Right lung (tissue), 2 donors: ENCODE measurements at regions not wholly inside any gene's neighbourhood (a gene's known extent, or its start where the extent isn't known, plus 50 kb on each side); places are given as distances from the start of the nearest gene placed in this dataset.

Experiments
- DNase-seq, 2 donors: peaks; one replicate each; pipeline ENCODE4 v3.0.0-alpha.2; 2013

DNA sequence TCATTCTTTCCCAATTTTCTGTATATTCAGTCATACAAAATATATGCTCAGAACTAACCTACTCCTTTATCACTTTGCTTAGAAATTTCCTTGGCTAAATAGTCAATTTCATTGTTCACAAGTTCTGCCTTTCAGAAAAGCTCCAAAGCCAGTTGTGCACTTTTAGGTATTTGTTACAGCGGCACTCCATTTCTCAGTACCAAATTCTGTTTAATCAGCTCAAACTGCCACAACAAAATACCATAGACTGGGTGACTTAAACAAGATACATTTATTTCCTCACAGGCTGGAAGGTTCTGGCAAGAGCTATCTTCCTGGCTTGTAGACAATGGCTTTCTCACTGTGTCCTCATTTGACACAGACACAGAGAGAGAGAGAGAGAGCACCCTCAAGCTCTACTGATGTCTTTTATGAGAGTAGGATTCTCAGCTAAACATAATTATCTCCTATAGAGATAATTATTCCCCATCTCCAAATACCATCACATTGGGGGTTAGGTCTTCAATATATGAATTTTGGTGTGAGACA is 188.8 kb upstream of the FSTL5 start:
- no peak for DNase-seq

DNA sequence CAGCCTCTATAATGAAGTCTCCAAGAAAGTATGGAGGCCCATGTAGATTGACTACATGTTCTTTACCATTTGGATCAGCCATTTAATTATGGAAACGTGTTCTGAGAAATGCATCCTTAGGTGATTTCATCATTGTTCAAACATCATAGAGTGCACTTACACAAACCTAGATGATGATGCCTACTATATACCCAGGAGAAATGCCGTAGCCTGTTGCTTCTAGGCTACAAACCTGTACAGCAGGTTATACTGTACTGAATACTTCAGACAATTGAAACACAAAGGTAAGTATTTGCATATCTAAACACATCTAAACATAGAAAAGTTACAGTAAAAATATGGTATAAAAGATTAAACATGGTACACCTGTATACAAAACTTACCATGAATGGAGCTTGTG is 186.5 kb upstream of the FSTL5 start:
- no peak for DNase-seq

DNA sequence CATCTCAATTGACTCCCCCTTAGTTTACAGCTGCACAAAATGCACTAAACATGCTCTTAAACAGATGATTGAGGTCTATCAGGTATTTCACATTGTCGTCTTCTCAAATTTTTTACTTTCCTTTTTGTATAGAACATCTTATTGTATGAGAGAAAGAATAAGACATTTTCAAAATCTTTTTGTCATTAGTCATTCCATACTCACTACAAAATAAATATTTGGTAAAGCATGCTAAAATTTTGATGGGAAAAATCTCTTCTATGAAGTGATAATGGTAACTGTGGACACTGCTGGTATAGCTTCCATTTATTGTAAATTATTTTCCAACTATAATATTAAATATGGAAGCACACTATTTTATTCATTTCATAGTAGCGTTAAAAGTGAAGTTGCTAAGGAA is 185.6 kb upstream of the FSTL5 start:
- no peak for DNase-seq

DNA sequence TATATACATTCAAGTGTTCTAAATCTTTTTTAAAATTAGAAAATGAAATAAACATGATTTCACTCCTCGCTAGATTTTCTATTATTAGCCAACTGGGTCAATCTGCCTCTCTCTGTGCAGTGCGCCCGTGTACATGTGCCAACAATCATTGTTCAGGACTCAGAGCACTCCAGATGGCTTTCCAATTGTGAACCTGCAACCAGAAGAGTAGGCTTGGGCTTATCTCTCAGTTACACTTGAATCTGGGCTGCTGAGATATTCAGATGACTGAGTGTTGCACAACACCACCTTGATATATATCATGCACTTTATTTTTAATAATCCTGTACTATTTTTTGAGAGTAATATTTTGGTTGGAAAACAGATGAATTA is 184.0 kb upstream of the FSTL5 start:
- DNase-seq: peak in 1 of 2 donors; percentile 2

DNA sequence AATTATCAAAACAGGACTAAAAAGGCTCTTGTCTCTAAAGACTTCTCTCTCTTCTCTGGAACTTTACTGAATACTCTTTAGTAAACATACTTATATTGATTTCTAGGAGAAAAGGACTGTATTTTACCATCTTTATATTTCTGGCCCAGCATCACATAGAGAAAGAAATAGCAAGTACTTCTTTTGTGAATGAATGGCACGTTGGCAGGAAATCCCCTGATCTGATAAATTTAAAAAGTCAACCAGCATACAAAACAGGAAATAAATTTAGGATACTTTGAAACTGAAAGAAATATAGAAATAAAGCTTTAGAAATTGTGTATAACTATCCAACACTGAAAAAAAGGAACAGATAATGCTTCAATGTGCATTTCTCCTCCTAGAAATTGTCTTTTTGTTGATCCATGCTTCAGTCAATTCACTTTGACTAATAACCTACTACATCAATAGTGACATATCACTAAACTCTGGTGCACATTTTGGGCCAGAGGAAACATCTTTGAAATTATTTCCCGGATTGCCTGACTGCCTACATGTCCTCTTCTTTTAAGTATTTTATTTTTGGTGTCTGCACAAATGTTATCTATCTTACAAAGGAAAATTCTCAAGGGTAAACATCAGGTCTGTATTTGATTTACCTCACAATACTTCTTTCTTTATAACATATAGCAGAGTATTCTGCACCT is 183.5 kb upstream of the FSTL5 start:
- DNase-seq: no peak

DNA sequence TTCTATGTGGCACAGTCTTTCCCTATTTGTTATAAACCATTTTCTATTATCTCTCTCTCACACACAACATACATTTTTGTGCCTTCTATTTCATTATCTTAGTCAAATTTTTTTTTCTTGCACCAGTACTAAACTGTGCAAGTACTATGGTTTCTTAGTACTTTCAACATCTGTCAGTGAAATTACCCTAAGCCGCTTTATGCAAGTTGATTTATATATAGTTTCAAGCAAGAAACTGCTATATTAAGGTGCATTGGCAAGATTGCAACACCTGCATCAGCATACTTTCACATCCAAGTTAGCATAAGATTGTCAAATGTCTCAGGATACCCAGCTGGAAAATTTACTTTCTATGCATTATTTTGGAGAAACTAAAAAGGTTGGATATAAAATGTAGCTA is 180.2 kb upstream of the FSTL5 start:
- no peak for DNase-seq

DNA sequence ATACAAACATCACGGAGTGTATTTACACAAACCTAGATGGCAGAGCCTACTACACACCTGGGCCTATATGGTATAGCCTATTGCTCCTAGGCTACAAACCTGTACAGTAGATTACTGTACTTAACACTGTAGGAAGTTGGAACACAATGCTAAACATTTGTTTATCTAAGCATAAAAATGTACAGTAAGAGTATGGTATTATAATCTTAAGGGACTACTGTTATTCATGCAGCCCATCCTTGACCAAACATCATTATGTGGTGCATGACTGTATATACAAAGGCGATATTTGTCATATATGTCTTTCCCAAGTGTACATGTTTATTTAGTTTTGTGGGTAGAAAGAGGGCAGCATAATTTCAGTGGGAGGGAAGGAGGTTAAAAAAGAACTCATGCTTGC is 177.7 kb upstream of the FSTL5 start:
- no peak for DNase-seq

DNA sequence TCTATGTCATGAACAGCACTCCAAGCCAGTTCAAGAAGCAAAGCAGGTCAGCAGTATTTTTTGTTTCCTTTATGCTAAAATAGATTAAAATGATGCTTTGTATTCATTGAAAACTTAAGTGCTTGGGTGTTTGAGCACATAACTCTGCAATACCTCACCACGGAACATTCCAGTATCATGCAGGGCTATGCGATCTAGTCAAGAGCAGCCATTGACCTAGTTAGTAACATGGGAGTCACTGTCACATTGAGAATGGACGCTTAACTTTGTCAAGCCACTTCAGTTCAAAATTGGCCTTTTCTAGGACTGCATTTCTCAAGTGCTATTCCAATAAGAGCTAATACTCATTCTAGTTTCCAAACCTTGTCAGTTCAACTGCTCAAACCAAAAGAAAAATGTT is 160.1 kb upstream of the FSTL5 start:
- no peak for DNase-seq

DNA sequence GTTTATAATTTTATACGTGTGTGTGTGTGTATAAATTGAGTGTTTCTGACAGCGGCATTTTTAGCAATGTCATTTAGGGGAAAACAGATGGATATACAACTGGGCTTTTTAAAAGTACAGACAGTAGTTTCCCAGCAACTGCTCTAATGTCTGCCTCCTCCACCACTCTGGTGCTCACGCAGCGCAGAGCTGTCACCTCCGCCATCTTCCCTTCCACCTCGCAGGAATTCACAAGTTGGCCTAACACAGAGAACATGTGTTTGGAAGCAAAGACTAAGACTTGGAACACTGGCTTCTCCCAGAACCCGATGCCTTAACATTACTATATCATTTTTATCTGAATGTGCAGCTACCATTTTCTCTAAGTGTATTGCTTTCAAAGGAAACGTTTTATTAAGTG is 158.3 kb upstream of the FSTL5 start:
- no peak for DNase-seq

DNA sequence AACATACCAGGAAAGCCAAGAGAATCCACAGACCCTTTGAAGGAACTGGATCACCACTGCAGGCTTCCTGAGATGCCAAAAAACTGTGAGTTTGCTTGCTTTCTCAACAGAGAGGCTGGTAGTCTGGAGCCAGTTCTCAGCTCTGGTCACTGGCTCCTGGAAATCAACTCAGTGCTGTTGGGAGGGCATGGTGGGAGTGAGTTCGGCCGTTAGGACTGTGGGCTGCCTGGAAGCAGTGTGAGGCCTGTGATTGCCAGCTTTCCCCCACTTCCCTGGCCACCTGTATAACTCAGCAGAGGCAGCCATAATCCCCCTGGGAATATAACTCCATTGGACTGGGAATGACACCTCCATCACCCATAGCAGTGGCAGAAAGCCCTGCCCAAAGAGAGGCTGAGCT is 122.0 kb upstream of the FSTL5 start:
- DNase-seq: no peak

DNA sequence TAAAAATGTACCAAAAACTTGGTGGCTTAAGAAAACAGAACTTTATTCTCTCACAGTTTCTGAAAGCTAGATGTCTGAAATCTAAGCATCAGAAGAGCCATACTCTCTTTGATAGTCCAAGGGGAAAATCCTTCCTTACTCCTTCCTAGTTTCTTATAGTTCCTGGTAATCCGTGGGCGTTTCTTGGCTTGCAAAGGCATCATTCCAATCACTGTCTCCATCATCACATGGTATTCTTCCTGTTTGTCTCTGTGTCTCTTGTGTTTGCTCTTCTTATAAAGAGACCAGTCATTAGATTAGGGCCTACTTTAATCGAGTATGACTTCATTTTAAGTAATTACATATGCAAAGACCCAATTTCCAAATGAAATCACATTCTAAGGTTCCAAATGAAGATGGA is 118.9 kb upstream of the FSTL5 start:
- DNase-seq: no peak

DNA sequence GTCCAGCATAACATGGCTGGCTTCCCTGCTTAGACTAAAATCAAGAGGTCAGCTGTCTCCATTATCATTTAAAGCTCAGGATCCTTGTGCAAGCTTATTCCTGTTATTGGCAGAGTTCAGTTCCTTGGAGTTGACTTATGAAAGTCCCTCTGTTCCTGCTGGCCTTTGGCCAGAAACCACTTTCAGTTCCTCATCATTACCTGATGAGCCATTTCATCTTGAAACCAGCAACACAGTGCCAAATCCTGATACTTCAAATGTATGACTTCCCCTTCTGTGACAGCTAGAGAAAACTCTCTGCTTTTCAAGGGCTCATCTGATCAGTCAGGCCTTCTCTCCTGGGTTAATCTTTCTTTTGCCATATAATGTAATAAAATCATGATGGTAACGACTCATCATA is 110.6 kb upstream of the FSTL5 start:
- DNase-seq: no peak

DNA sequence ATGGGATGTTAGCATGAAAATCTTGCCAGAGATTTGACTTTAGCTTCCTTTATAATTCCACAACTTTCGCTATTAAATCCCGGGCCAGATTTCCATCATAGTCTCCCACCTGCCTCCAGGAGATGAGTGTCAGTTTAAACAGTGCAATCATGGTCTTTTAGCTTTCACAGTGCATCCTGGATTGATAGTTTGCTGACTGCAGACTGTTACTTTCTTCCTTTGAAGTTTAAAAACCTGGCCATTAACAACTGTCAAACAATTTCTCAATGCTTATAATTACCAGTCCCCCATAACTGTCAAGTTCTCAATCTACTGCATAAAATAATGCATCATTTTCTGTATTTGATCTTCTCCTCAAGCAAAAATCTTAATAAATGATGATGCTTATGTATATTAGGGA is 108.4 kb upstream of the FSTL5 start:
- no peak for DNase-seq

DNA sequence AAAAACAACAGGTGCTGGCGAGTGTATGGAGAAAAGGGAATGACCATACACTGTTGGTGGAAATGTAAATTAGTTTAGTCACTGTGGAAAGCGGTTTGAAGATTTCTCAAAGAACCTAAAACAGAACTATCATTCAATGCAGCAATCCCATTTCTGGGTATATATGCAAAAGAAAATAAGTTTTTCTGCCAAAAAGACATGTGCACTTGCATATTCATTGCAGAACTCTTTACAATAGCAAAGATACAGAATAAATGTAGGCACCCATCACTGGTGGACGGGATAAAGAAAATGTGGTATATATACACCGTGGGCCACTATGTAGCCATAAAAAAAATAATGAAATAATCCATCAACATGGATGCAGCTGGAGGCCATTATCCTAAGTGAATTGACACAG is 105.1 kb upstream of the FSTL5 start:
- no peak for DNase-seq

DNA sequence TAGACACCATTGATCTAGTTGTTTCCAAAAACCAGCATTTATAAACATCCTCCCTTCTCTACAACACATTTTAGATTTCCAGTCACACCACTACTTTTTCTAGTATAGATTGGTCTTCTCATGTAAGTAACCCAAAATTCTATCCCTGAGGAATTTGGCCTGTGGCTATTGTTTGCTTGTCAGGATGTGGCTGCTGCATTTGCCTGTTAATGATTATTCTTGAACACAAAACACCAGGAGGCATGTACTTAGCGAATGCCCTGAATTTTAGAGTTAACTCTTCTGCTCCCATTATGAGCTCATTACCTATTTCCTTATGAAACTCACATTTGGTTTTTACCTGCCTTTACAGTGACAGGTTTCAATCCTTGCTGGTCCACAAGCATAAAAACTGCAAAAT is 102.0 kb upstream of the FSTL5 start:
- DNase-seq: no peak

DNA sequence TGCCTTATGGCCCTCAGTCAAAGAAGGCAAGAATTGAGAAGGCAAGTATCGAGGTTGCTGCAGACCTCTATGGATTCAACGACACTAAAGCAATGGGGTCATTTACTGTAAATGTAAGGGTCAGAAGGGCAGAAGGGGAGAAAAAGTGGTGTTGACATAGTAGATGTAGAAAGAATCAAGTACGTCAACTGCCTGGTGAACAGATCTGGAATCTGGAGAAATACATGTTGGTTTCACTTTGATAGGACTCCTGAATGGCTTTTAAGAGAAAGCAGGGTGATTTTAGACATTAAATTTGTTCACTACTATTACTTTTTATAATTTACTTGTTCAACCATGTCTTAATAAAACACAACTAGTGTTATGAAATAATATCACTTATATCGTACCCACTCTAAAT is 81.3 kb upstream of the FSTL5 start:
- DNase-seq: no peak

DNA sequence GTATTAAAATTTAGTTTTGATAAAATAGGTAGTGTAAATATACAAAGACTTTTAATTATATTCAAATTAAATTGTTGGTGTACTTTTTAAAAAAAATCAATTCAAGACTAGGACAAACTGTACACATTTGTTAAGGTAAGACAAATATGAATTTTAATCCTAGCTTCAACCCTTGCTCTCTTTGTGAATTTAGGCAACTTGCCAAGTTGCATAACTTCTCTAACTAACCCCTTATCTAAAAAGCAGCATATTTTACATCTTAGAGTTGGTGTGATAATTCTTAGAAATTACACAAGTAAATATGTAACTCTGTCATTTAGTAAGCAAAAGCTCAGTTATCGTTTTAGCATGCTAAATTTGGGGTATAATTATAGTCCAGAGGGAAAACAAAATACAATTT is 78.1 kb upstream of the FSTL5 start:
- DNase-seq: peak; percentile 0 to 2

DNA sequence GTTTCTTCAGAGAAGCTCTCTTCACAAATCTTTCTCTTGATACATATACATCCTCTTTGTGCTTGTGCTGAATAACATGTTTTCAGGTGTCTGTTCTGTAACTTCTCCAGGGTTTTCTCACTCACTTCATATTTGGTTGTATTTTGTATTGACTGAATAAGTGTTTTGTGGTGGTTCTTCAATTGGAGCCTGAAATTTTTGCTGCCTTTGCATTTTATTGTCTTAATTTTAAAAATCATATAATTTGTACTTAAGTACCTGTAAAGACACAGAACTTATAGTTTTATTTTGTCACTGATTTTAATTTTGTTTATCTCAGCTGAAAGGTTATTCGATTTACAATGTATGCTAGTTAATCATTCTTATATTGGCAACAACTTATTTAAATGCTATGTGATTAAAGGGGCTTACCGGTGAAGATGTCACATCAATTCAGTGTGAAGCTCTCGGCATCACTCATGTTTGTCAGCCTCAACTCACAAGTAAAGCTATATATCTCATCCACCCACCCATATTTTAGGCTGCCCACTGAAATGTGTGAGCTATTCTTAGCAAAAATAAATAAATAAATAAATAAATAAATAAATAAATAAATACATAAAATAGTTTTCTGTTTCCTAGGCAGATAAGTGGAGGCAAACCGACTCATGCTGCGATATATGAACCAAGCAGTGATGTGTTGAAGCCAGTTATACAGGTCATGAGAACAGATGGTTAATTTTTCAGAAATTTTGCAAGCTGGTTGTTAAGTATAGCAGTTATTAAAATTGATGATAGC is 76.4 kb upstream of the FSTL5 start:
- DNase-seq: no peak

DNA sequence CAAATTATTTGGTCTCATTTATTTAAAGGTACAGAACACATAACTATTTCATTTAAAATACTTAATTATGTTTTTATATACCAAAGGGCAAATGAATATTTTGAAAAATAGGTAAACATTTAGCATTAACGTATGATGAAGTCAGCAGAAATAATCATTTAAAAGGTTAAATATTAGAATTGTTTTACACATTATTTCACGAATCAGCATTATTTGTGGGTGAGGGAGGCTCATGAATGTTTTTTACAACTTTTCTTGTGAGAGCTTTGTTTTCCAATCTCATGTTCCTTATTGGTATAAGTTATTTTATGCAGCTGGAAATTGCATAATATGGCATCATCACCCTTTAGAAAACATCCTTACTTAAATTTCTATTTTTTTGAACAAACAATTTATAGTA is 73.9 kb upstream of the FSTL5 start:
- DNase-seq: no peak

DNA sequence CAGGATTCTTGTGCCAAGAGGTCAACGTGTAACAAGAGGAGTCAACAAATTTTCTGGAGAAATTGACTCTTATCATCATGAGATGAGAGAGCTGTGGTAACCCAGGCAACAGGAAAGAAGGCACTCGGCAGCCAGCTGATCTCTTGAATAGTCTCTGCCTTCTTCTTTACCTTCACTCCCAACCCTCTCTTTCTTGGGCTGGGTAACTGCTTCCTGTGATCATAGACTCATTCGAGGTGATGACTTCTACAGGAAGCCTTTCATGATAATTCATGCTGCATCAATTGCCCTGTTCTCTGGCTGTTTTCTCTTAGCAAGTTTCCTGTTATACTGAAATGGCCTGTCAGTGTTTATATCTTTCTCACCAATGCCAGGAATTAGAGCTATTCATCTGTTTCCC is 70.8 kb upstream of the FSTL5 start:
- DNase-seq: no peak

DNA sequence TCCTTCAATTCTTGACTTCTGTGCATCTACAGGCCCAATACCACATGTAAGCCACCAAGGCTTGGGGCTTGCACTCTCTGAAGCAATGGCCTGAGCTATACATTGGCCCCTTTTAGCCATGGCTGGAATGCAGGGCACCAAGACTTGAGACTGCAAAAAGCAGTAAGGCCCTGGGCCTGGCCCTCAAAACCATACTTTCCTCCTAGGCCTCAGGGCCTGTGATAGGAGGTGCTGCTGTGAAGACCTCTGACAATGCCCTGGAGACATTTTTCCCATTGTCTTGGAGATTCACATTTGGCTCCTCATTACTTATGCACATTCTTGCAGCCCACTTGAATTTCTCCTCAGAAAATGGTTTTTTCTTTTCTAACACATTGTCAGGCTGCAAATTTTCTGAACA is 68.5 kb upstream of the FSTL5 start:
- no peak for DNase-seq

DNA sequence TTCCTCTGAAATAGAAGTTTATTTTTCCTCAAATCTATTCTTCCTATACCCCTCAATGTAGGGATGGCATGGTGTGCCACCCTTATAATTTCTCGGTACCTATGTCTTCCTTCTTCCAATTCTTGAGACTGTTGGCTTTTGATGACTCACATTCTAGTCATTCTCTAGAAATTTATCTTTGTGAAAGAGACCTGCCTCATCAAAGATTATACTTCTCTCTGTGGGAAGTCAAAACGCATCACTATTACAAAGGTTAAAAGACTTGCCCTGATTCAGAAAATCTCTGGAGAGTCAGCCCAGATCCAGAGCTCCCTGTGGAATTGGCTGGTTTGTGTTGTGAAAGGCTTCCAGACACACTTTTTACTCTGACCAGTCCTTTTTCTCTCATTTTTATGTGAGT is 65.9 kb upstream of the FSTL5 start:
- DNase-seq: no peak

DNA sequence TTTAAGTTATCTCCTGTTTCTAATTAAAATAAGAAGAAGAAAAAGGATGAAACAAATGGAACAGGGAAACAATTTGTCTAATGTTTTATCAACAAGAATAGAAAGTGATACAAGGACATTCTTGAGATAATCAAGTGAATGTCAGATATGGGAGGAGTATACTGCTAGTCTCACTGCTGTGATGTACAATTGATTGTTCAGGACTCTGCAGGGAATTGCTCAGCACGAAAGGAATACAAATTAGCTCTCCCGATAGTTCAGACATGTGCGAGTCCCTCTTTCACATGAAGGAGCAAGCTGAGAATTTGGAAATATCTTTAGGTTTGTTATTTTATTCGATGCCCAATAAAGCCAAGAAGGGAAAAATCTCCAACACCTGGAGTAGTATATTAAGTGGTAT is 57.3 kb upstream of the FSTL5 start:
- DNase-seq: no peak
